Tibial nerve (tissue), 4 donors: ENCODE measurements at regions not wholly inside any gene's neighbourhood (a gene's known extent, or its start where the extent isn't known, plus 50 kb on each side); places are given as distances from the start of the nearest gene placed in this dataset.

Source experiments
- DNase-seq, 2 donors: peaks; one replicate each; pipeline ENCODE4 v3.0.0-alpha.2; 2019; ENCODE audit warnings: low spot score in 2 of 2
- H3K27ac ChIP-seq, 4 donors: fragments of 200-600 bp; sonication (generic) in 3 of 4; one replicate each; pipeline ENCODE4 v1.5.1; 2017 to 2019; ENCODE audit warnings: mild to moderate bottlenecking in 1 of 4
- H3K27me3 ChIP-seq, 2 donors: fragments of 200-600 bp; sonication (generic) in 1 of 2; one replicate each; pipeline versions ENCODE4 v1.5.1 to v1.6.0; 2017 to 2019
- H3K36me3 ChIP-seq, 3 donors: fragments of 200-600 bp; sonication (generic); one replicate each; pipeline ENCODE4 v1.5.1; 2018 to 2019
- H3K4me1 ChIP-seq, 4 donors: fragments of 200-600 bp; sonication (generic) in 3 of 4; one replicate each; pipeline ENCODE4 v1.5.1; 2017 to 2019
- H3K4me3 ChIP-seq, 4 donors: fragments of 200-600 bp; sonication (generic) in 3 of 4; one replicate each; pipeline ENCODE4 v1.5.1; 2017 to 2019; ENCODE audit warnings: mild to moderate bottlenecking in 1 of 4, moderate library complexity in 1 of 4
- H3K9me3 ChIP-seq, 4 donors: fragments of 200-600 bp; sonication (generic) in 3 of 4; one replicate each; pipeline ENCODE4 v1.5.1; 2017 to 2019
- EP300 ChIP-seq, 2 donors: sonication (generic); formaldehyde crosslinking; IDR thresholded peaks; one replicate each; pipeline ENCODE4 v1.6.1; 2017; ENCODE audit warnings: antibody characterized with exemption in 2 of 2, mild to moderate bottlenecking in 1 of 2
- POLR2A ChIP-seq, 2 donors: fragments of 450-650 bp; IDR thresholded peaks; one replicate each; pipeline ENCODE4 v1.6.1; 2017; ENCODE audit warnings: antibody characterized with exemption in 2 of 2, mild to moderate bottlenecking in 2 of 2, moderate library complexity in 2 of 2
- WGBS, 2 donors: methylation state at CpG; one replicate each; pipeline ENCODE4 v1.1.5; 2018; 5-methylcytosine and 5-hydroxymethylcytosine counted together
- TF ChIP-seq, protein P1 (sequence below), 5 experiments: fragments of 200-600 bp in 3 of 5; fragments of 450-650 bp in 2 of 5; sonication (generic) in 3 of 5; IDR thresholded peaks; one replicate each; pipeline ENCODE4 v1.5.1; 2016 to 2019; ENCODE audit warnings: antibody characterized with exemption in 5 of 5, mild to moderate bottlenecking in 3 of 5, moderate library complexity in 2 of 5

DNA sequence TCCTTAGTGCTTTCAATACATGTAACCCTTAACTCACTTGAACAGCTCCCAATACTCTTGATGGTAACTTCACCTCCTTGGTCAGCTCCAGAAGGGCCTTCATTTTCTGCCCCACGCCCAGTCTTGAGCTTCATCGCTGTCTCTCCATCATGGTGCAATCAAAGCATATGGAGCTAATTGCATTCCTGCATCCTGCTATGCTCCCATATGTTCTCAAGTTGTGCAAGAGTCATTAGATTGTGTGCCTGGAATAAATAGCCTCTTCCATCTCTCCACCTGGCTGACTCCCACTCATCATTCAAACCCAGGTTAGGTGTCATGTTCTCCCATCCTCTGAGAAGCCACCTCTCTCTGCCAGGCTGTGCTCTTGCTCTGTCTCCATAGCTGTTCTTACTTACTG, 364.5 kb upstream of the RGPD4 start:
- Histone ChIP-seq H3K27ac (no peak overlapping the region), H3K9me3 (no peaks in the 10 kb centered on the region), H3K36me3 (no peaks in the 10 kb centered on the region), H3K27me3 (no peaks in the 10 kb centered on the region), H3K4me1 (no peaks in the 10 kb centered on the region), H3K4me3 (no peak overlapping the region)
- DNase-seq = no peak
- TF ChIP-seq EP300 (IDR thresholded peaks at IDR 0.05) (no peak), POLR2A (IDR thresholded peaks at IDR 0.05) (no peak)
- TF ChIP-seq, protein P1, sequence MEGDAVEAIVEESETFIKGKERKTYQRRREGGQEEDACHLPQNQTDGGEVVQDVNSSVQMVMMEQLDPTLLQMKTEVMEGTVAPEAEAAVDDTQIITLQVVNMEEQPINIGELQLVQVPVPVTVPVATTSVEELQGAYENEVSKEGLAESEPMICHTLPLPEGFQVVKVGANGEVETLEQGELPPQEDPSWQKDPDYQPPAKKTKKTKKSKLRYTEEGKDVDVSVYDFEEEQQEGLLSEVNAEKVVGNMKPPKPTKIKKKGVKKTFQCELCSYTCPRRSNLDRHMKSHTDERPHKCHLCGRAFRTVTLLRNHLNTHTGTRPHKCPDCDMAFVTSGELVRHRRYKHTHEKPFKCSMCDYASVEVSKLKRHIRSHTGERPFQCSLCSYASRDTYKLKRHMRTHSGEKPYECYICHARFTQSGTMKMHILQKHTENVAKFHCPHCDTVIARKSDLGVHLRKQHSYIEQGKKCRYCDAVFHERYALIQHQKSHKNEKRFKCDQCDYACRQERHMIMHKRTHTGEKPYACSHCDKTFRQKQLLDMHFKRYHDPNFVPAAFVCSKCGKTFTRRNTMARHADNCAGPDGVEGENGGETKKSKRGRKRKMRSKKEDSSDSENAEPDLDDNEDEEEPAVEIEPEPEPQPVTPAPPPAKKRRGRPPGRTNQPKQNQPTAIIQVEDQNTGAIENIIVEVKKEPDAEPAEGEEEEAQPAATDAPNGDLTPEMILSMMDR (IDR thresholded peaks at IDR 0.05) = no peak
- 95 to 96% methylated on average over 2 of the region's 2 CpGs for WGBS, 2 donors

DNA sequence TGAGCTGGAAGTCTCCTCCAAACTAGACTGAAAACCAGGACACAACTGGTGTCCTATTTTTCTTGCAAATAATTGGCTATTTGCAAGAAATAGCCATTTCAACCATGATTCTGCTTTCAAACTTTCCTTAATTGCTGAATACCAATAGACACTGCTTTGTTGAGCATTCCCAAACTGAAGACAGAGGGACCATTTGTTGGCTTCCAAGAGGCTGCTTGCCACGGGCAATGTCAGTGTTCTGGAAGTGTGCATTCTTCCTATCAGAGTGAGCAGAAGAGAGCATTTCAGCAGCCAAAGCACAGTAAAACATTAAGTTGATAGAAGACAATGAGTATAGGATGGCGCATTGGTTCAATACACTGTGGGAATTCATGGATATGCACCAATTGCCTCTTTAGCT, 360.5 kb upstream of the RGPD4 start:
- no peak for DNase-seq
- no peaks in the 10 kb centered on the region for H3K4me1 ChIP-seq
- no peaks in the 10 kb centered on the region for H3K36me3 ChIP-seq
- 44 to 45% methylated on average over 2 of the region's 2 CpGs for WGBS, 2 donors
- peaks cover 0 to 8% (median 0%) of the 10 kb centered on the region in 4 donors for H3K9me3 ChIP-seq
- TF ChIP-seq, protein P1 (IDR thresholded peaks at IDR 0.05) = no peak
- TF ChIP-seq EP300 (IDR thresholded peaks at IDR 0.05) = no peak
- H3K27me3 ChIP-seq = no peaks in the 10 kb centered on the region
- no peak overlapping the region for H3K4me3 ChIP-seq
- no peak overlapping the region for H3K27ac ChIP-seq

DNA sequence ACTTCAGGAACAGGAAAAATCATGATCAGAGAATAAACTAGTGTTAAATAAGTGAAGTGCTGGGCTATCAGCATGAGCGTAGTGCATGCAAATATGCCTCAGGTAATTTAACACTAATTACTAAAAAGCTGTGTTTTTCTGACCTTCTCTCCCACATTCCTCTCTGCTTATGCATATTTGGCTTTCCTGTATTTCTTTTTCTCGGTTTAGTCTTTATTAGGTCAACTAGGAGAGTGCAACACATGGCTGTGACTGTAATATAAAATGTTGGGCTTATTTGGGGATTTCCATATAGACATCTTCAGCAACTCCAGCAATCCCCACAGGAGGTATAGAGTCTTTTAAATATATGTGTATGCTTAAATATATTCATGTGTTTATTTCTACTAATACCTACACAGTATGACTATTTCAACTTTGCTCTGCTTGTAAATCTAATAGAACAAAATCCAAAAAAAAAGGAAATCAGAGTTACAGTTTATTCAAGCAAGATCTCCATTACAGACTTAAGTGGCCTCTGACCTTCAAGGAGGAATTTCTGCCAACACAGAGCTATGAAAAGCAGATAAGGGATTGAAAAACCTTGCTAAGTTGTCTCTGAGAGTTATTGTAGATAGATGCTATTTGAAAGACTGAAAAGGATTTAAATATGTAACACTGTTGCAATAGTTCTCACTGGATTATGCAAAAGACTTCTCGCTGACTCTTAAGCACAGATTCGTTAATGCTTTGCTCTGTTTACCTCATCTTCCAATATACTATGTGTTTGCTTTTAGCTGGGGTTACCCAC, 359.5 kb upstream of the RGPD4 start:
- Histone ChIP-seq H3K9me3 (peaks cover 0 to 8% (median 0%) of the 10 kb centered on the region in 4 donors), H3K27me3 (no peaks in the 10 kb centered on the region), H3K4me3 (no peak overlapping the region), H3K4me1 (no peaks in the 10 kb centered on the region), H3K27ac (no peak overlapping the region), H3K36me3 (no peaks in the 10 kb centered on the region)
- no peak for TF ChIP-seq POLR2A (IDR thresholded peaks at IDR 0.05)
- TF ChIP-seq, protein P1 (IDR thresholded peaks at IDR 0.05) = no peak
- no peak for TF ChIP-seq EP300 (IDR thresholded peaks at IDR 0.05)
- no peak for DNase-seq
- WGBS, 2 donors = 51 to 52% methylated on average over 4 of the region's 4 CpGs

DNA sequence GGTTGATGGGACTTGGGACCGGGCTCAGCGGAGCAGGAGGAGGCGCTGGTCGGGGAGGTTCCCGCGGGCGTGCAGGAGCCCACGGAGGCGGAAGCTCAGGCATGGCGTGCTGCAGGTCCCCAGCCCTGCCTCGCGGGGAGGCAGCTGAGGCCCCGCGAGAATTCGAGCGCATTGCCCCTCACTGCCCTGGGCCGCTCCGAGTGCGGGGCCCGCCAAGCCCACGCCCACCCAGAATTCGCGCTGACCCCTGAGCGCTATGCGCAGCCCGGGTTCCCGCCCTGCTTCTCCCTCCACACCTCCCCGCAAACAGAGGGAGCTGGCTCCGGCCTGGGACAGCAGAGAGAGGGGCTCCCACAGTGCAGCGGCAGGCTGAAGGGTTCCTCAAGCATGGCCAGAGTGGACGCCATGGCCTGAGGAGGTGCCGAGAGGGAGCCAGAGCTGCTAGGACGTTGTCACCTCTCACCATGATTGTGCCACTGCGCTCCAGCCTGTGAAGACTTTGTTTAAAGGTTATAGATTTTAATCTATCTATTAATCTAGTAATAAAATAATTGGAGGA, 357.2 kb upstream of the RGPD4 start:
- no peak for TF ChIP-seq POLR2A (IDR thresholded peaks at IDR 0.05)
- TF ChIP-seq, protein P1 (IDR thresholded peaks at IDR 0.05) = no peak
- no peak for TF ChIP-seq EP300 (IDR thresholded peaks at IDR 0.05)
- peaks cover 0 to 10% (median 0%) of the 10 kb centered on the region in 4 donors for H3K9me3 ChIP-seq
- WGBS, 2 donors = 92% methylated on average over 30 to 31 of the region's 34 CpGs
- H3K27me3 ChIP-seq = no peaks in the 10 kb centered on the region
- no peaks in the 10 kb centered on the region for H3K36me3 ChIP-seq
- no peak overlapping the region for H3K4me3 ChIP-seq
- no peak overlapping the region for H3K27ac ChIP-seq
- H3K4me1 ChIP-seq = no peaks in the 10 kb centered on the region
- DNase-seq = no peak

DNA sequence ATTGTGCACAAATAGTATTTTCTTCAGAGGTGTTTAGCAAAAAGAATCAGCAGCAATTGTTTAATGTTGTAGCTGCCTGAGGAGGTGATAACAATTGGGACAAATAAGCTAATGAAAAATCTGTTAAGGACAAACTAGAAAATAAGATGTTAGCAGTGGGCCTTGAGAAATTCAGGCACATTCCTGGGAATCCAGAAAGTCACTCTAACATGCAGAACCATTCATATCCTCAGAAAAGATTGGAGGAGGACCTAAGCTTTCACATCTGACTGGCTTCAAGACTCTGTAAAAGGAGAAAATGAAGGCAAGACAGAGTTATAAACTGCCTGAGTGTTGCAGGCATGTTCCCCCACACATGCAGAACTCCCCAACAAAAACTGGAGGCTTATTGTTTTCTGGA, 353.5 kb upstream of the RGPD4 start:
- Histone ChIP-seq H3K4me3 (no peak overlapping the region), H3K4me1 (no peaks in the 10 kb centered on the region), H3K27ac (no peak overlapping the region), H3K36me3 (no peaks in the 10 kb centered on the region), H3K9me3 (peaks cover 0 to 23% (median 8%) of the 10 kb centered on the region in 4 donors), H3K27me3 (no peaks in the 10 kb centered on the region)
- DNase-seq = no peak
- TF ChIP-seq EP300 (IDR thresholded peaks at IDR 0.05) = no peak
- no peak for TF ChIP-seq POLR2A (IDR thresholded peaks at IDR 0.05)
- TF ChIP-seq, protein P1 (IDR thresholded peaks at IDR 0.05) = no peak
